HEK293 (cell line): ENCODE measurements at regions not wholly inside any gene's neighbourhood (a gene's known extent, or its start where the extent isn't known, plus 50 kb on each side); places are given as distances from the start of the nearest gene placed in this dataset.

Experiments
- CTCF ChIA-PET: fragments of 350-600 bp; formaldehyde crosslinking; extraction: SDS; loops from one replicate; lab custom pipeline; 2021; ENCODE audit warnings: antibody characterized with exemption; lab: Yijun Ruan, JAX
- POLR2A ChIA-PET: fragments of 300-600 bp; formaldehyde crosslinking; extraction: SDS; loops from one replicate; lab custom pipeline; 2020; ENCODE audit warnings: antibody characterized with exemption, inconsistent platforms; lab: Yijun Ruan, JAX
- H3K27ac ChIP-seq: fragments of 200-500 bp; sonication (Bioruptor generic); 2 replicates; pipeline ENCODE4 v1.5.1; 2014; ENCODE audit warnings: low read depth, low read length, control low read depth, inconsistent platforms; ENCODE audit errors: extremely low read depth
- H3K36me3 ChIP-seq, 2 experiments: fragments of 200-500 bp in 1 of 2; sonication (Bioruptor generic) in 1 of 2; 1 replicate in 1 of 2; 2 replicates in 1 of 2; pipeline ENCODE4 v1.5.1; 2014 to 2017; ENCODE audit warnings: inconsistent platforms in 2 of 2, low read length in 2 of 2; ENCODE audit not compliant: control insufficient read depth in 2 of 2, insufficient read depth in 1 of 2
- H3K4me1 ChIP-seq: fragments of 200-500 bp; sonication (Bioruptor generic); 2 replicates; pipeline ENCODE4 v1.5.1; 2014; ENCODE audit warnings: mild to moderate bottlenecking, low read length, inconsistent platforms; ENCODE audit not compliant: control insufficient read depth, insufficient read depth
- H3K4me3 ChIP-seq: 2 replicates; pipeline ENCODE4 v1.5.1; 2011; ENCODE audit warnings: low read depth, mild to moderate bottlenecking, control low read depth, low read length, moderate library complexity
- H3K9me3 ChIP-seq: fragments of 200-500 bp; sonication (Bioruptor generic); 2 replicates; pipeline ENCODE4 v1.5.1; 2014; ENCODE audit warnings: low read depth, low read length, inconsistent platforms; ENCODE audit not compliant: control insufficient read depth, insufficient read depth
- EGR2 ChIP-seq: fragments of 450-650 bp; formaldehyde crosslinking; IDR thresholded peaks from 2 replicates; pipeline ENCODE4 v1.5.1; 2016; ENCODE audit warnings: low read depth, missing biosample characterization, missing genetic modification characterization
- HOXA7 ChIP-seq: sonication (generic); formaldehyde crosslinking; IDR thresholded peaks from 2 replicates; pipeline ENCODE4 v1.8.1; 2022; ENCODE audit warnings: missing genetic modification reagents, borderline replicate concordance
- SP2 ChIP-seq: fragments of 450-650 bp; formaldehyde crosslinking; IDR thresholded peaks from 2 replicates; pipeline ENCODE4 v1.5.1; 2016; ENCODE audit warnings: missing biosample characterization, missing genetic modification characterization
- TRIM28 ChIP-seq: IDR thresholded peaks from 2 replicates; pipeline ENCODE4 v1.6.1; 2011; ENCODE audit warnings: low read length, control low read depth, borderline replicate concordance
- ZBTB10 ChIP-seq: fragments of 450-650 bp; formaldehyde crosslinking; IDR thresholded peaks from 2 replicates; pipeline ENCODE4 v1.5.1; 2016; ENCODE audit warnings: missing biosample characterization, missing genetic modification characterization
- ZIC2 ChIP-seq: fragments of 450-650 bp; formaldehyde crosslinking; IDR thresholded peaks from 2 replicates; pipeline ENCODE4 v1.5.1; 2016; ENCODE audit warnings: missing biosample characterization, missing genetic modification characterization
- ZNF121 ChIP-seq: fragments of 450-650 bp; formaldehyde crosslinking; IDR thresholded peaks from 2 replicates; pipeline ENCODE4 v1.5.1; 2016; ENCODE audit warnings: missing biosample characterization, missing genetic modification characterization
- ZNF155 ChIP-seq: fragments of 450-650 bp; formaldehyde crosslinking; IDR thresholded peaks from 2 replicates; pipeline ENCODE4 v1.5.1; 2016; ENCODE audit warnings: missing biosample characterization, missing genetic modification characterization
- ZNF169 ChIP-seq: fragments of 450-650 bp; formaldehyde crosslinking; IDR thresholded peaks from 2 replicates; pipeline ENCODE4 v1.5.1; 2016; ENCODE audit warnings: missing biosample characterization, missing genetic modification characterization
- ZNF174 ChIP-seq: fragments of 450-650 bp; formaldehyde crosslinking; IDR thresholded peaks from 2 replicates; pipeline ENCODE4 v1.5.0; 2017; ENCODE audit warnings: missing biosample characterization, mild to moderate bottlenecking, missing genetic modification characterization
- ZNF2 ChIP-seq: fragments of 450-650 bp; formaldehyde crosslinking; IDR thresholded peaks from 2 replicates; pipeline ENCODE4 v1.5.1; 2016; ENCODE audit warnings: missing biosample characterization, missing genetic modification characterization
- ZNF26 ChIP-seq: fragments of 450-650 bp; formaldehyde crosslinking; IDR thresholded peaks from 2 replicates; pipeline ENCODE4 v1.5.1; 2016; ENCODE audit warnings: missing biosample characterization, missing genetic modification characterization
- ZNF302 ChIP-seq: fragments of 450-650 bp; formaldehyde crosslinking; IDR thresholded peaks from 2 replicates; pipeline ENCODE4 v1.5.1; 2016; ENCODE audit warnings: missing biosample characterization, missing genetic modification characterization, low read depth
- ZNF366 ChIP-seq: fragments of 450-650 bp; formaldehyde crosslinking; conservative IDR thresholded peaks from 2 replicates; pipeline ENCODE4 v1.5.1; 2016; ENCODE audit warnings: missing biosample characterization, missing genetic modification characterization
- ZNF426 ChIP-seq: fragments of 450-650 bp; formaldehyde crosslinking; IDR thresholded peaks from 2 replicates; pipeline ENCODE4 v1.5.1; 2017; ENCODE audit warnings: missing biosample characterization, missing genetic modification characterization, mild to moderate bottlenecking, inconsistent platforms, moderate library complexity
- ZNF433 ChIP-seq: fragments of 450-650 bp; formaldehyde crosslinking; IDR thresholded peaks from 2 replicates; pipeline ENCODE4 v1.5.1; 2016; ENCODE audit warnings: missing biosample characterization, missing genetic modification characterization, low read depth
- ZNF514 ChIP-seq: fragments of 450-650 bp; formaldehyde crosslinking; IDR thresholded peaks from 2 replicates; pipeline ENCODE4 v1.5.1; 2016; ENCODE audit warnings: missing biosample characterization, missing genetic modification characterization
- ZNF544 ChIP-seq: fragments of 450-650 bp; formaldehyde crosslinking; IDR thresholded peaks from 2 replicates; pipeline ENCODE4 v1.5.0; 2017; ENCODE audit warnings: missing biosample characterization, missing genetic modification characterization
- ZNF555 ChIP-seq: fragments of 450-650 bp; formaldehyde crosslinking; conservative IDR thresholded peaks from 2 replicates; pipeline ENCODE4 v1.5.1; 2017; ENCODE audit warnings: missing biosample characterization, mild to moderate bottlenecking, missing genetic modification characterization, inconsistent platforms
- ZNF639 ChIP-seq: fragments of 450-650 bp; formaldehyde crosslinking; IDR thresholded peaks from 2 replicates; pipeline ENCODE4 v1.5.1; 2016; ENCODE audit warnings: missing biosample characterization, missing genetic modification characterization
- ZNF664 ChIP-seq: fragments of 450-650 bp; formaldehyde crosslinking; IDR thresholded peaks from 2 replicates; pipeline ENCODE4 v1.5.1; 2016; ENCODE audit warnings: missing biosample characterization, missing genetic modification characterization
- ZNF692 ChIP-seq: fragments of 450-650 bp; formaldehyde crosslinking; IDR thresholded peaks from 2 replicates; pipeline ENCODE4 v1.5.1; 2016; ENCODE audit warnings: missing biosample characterization, missing genetic modification characterization
- ZNF792 ChIP-seq: fragments of 450-650 bp; formaldehyde crosslinking; IDR thresholded peaks from 2 replicates; pipeline ENCODE4 v1.5.1; 2016; ENCODE audit warnings: missing biosample characterization, missing genetic modification characterization

GRCh38 chr16:59060207-59060606, 326.1 kb upstream of the GOT2 start:
- Histone ChIP-seq H3K9me3 (no peaks in the 10 kb centered on the region), H3K4me1 (no peaks in the 10 kb centered on the region), H3K27ac (no peak overlapping the region), H3K36me3 (no peaks in the 10 kb centered on the region), H3K4me3 (no peak overlapping the region)
- TF ChIP-seq ZNF302 (tag by site-specific recombination) = no peak
- no peak for TF ChIP-seq ZNF433 (tag by site-specific recombination)
- TF ChIP-seq ZNF544 = no peak
- TF ChIP-seq ZNF155 (tag by site-specific recombination) = no peak
- TF ChIP-seq ZBTB10 = no peak
- no peak for TF ChIP-seq ZNF2
- TF ChIP-seq ZNF692 = no peak
- no peak for TF ChIP-seq ZNF514
- TF ChIP-seq ZNF664 = no peak
- TF ChIP-seq SP2 (tag by site-specific recombination) = no peak
- no peak for TF ChIP-seq ZNF555 (tag by site-specific recombination)
- no peak for TF ChIP-seq ZNF366
- no peak for TF ChIP-seq ZNF169
- TF ChIP-seq TRIM28 = no peak
- TF ChIP-seq HOXA7 (CRISPR knock-in tag) = no peak
- no peak for TF ChIP-seq ZNF426
- no peak for TF ChIP-seq ZNF26 (tag by site-specific recombination)
- no peak for TF ChIP-seq ZNF792
- no peak for TF ChIP-seq ZNF639 (tag by site-specific recombination)
- POLR2A ChIA-PET = no interaction called here
- CTCF ChIA-PET = no interaction called here

GRCh38 chr16:59058250-59058649, 324.1 kb upstream of the GOT2 start:
- POLR2A ChIA-PET = no interaction called here
- no peak for TF ChIP-seq ZNF2
- no peak for TF ChIP-seq EGR2 (tag by site-specific recombination)
- TF ChIP-seq ZIC2 (tag by site-specific recombination) = no peak
- TF ChIP-seq ZNF544 = no peak
- no peak for TF ChIP-seq ZNF121 (tag by site-specific recombination)
- no peak for TF ChIP-seq ZNF174 (tag by site-specific recombination)
- TF ChIP-seq, all 188 proteins: peak for 0
- Histone ChIP-seq H3K27ac (no peak overlapping the region), H3K9me3 (no peaks in the 10 kb centered on the region), H3K4me3 (no peak overlapping the region), H3K4me1 (no peaks in the 10 kb centered on the region), H3K36me3 (no peaks in the 10 kb centered on the region)
- CTCF ChIA-PET = no interaction called here
